MM.1S (cell line): ENCODE measurements at regions not wholly inside any gene's neighbourhood (a gene's known extent, or its start where the extent isn't known, plus 50 kb on each side); places are given as distances from the start of the nearest gene placed in this dataset.
"Not testable (repeated sequence)": the region's sequence is repeated elsewhere in the genome, so short reads cannot be mapped to it uniquely, and the experiment has no call there.

ENCODE experiments used
- DNase-seq: peaks from one replicate; pipeline ENCODE4 v3.0.0-alpha.2; 2015
- H2AFZ ChIP-seq: fragments of 300-600 bp; sonication (generic); 2 replicates; pipeline ENCODE4 v1.6.0; 2016; ENCODE audit warnings: antibody characterized with exemption, low read length
- H3F3A ChIP-seq: fragments of 300-600 bp; sonication (generic); 2 replicates; pipeline ENCODE4 v1.6.1; 2016; ENCODE audit warnings: mild to moderate bottlenecking, antibody characterized with exemption, low read length, moderate library complexity, mixed read lengths; ENCODE audit not compliant: insufficient read depth
- H3K27ac ChIP-seq: fragments of 300-600 bp; sonication (generic); 2 replicates; pipeline ENCODE4 v1.5.1; 2016; ENCODE audit warnings: mild to moderate bottlenecking, low read length
- H3K27me3 ChIP-seq: fragments of 300-600 bp; sonication (generic); replicated peaks from 2 replicates; pipeline ENCODE4 v1.6.0; 2016; ENCODE audit warnings: low read length; ENCODE audit not compliant: insufficient read depth
- H3K36me3 ChIP-seq: fragments of 300-600 bp; sonication (generic); replicated peaks from 2 replicates; pipeline ENCODE4 v1.6.1; 2016; ENCODE audit warnings: mild to moderate bottlenecking, low read length, mixed read lengths; ENCODE audit not compliant: insufficient read depth
- H3K4me1 ChIP-seq: fragments of 300-600 bp; sonication (generic); 2 replicates; pipeline ENCODE4 v1.6.1; 2016; ENCODE audit warnings: low read length, mixed read lengths
- H3K4me2 ChIP-seq: fragments of 300-600 bp; sonication (generic); 2 replicates; pipeline ENCODE4 v1.6.0; 2016; ENCODE audit warnings: low read depth, low read length
- H3K4me3 ChIP-seq: fragments of 300-600 bp; sonication (generic); 2 replicates; pipeline ENCODE4 v1.5.1; 2016; ENCODE audit warnings: low read length, mixed read lengths
- H3K79me2 ChIP-seq: fragments of 300-600 bp; sonication (generic); 2 replicates; pipeline ENCODE4 v1.6.1; 2016; ENCODE audit warnings: mixed run types, low read length, mixed read lengths
- H3K9ac ChIP-seq: fragments of 300-600 bp; sonication (generic); 2 replicates; pipeline ENCODE4 v1.6.1; 2016; ENCODE audit warnings: low read length, mixed read lengths
- H3K9me2 ChIP-seq: fragments of 300-600 bp; sonication (generic); replicated peaks from 2 replicates; pipeline ENCODE4 v1.6.1; 2016; ENCODE audit warnings: mild to moderate bottlenecking, low read length, mixed read lengths; ENCODE audit not compliant: insufficient read depth
- H3K9me3 ChIP-seq: fragments of 300-600 bp; sonication (generic); replicated peaks from 2 replicates; pipeline ENCODE4 v1.6.1; 2016; ENCODE audit warnings: mild to moderate bottlenecking, low read length, mixed read lengths; ENCODE audit not compliant: insufficient read depth
- H4K20me1 ChIP-seq: fragments of 300-600 bp; sonication (generic); 2 replicates; pipeline ENCODE4 v1.6.1; 2016; ENCODE audit warnings: mild to moderate bottlenecking, low read length, moderate library complexity, mixed read lengths; ENCODE audit not compliant: insufficient read depth
- EZH2 ChIP-seq: fragments of 300-600 bp; sonication (generic); optimal IDR thresholded peaks from 2 replicates; pipeline ENCODE3; 2017; ENCODE audit warnings: low read depth, mild to moderate bottlenecking, antibody characterized with exemption, low read length, mixed read lengths
- EZH2phosphoT487 ChIP-seq: fragments of 300-600 bp; sonication (generic); IDR thresholded peaks from 2 replicates; pipeline ENCODE4 v1.6.1; 2018; ENCODE audit warnings: antibody characterized with exemption, low read length
- TF ChIP-seq, protein P1 (sequence below): fragments of 300-600 bp; sonication (generic); IDR thresholded peaks from 2 replicates; pipeline ENCODE4 v1.5.1; 2016; ENCODE audit warnings: antibody characterized with exemption, low read length, mixed read lengths

DNA sequence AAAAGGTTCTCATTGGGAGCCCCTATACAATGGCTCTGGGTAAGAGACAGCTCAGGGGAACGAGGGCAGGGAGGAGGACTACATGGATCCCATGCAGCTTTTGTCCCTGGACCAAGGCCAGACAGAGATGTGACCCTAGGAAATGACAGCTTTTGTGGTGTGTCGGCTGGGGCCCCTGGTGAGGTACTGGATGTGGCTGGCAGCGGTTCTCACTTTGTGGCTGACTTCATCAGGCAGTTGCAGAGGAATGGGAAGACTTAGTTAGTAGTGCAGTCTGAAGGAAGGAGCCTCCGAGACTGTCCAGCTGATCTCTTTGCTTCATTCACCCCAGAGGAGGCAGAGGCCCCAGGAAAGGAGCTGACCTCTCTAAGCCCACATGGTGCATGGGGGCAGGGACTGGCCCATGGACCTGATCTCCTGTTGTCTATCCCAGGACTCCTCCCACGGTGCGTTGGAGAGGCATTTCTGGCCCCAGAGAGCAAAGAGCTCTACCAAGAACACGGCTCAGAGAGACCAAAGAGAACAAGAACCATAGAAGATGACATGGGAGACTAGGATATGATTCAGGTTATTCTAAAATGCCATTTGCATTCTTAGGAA lies 202.9 kb downstream of the RPS24 start:
- Histone ChIP-seq H3K9ac (no peak overlapping the region), H3K27ac (no peak overlapping the region), H3K4me3 (no peak overlapping the region), H4K20me1 (no peaks in the 10 kb centered on the region), H3K4me2 (no peak overlapping the region), H3K27me3 (no peaks in the 10 kb centered on the region), H3K9me3 (no peaks in the 10 kb centered on the region), H3K36me3 (no peaks in the 10 kb centered on the region), H3K4me1 (no peaks in the 10 kb centered on the region), H3F3A (no peaks in the 10 kb centered on the region), H3K9me2 (no peaks in the 10 kb centered on the region), H3K79me2 (no peaks in the 10 kb centered on the region), H2AFZ (no peak overlapping the region)
- TF ChIP-seq, protein P1, sequence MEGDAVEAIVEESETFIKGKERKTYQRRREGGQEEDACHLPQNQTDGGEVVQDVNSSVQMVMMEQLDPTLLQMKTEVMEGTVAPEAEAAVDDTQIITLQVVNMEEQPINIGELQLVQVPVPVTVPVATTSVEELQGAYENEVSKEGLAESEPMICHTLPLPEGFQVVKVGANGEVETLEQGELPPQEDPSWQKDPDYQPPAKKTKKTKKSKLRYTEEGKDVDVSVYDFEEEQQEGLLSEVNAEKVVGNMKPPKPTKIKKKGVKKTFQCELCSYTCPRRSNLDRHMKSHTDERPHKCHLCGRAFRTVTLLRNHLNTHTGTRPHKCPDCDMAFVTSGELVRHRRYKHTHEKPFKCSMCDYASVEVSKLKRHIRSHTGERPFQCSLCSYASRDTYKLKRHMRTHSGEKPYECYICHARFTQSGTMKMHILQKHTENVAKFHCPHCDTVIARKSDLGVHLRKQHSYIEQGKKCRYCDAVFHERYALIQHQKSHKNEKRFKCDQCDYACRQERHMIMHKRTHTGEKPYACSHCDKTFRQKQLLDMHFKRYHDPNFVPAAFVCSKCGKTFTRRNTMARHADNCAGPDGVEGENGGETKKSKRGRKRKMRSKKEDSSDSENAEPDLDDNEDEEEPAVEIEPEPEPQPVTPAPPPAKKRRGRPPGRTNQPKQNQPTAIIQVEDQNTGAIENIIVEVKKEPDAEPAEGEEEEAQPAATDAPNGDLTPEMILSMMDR = no peak
- TF ChIP-seq EZH2phosphoT487 = no peak
- DNase-seq = no peak

DNA sequence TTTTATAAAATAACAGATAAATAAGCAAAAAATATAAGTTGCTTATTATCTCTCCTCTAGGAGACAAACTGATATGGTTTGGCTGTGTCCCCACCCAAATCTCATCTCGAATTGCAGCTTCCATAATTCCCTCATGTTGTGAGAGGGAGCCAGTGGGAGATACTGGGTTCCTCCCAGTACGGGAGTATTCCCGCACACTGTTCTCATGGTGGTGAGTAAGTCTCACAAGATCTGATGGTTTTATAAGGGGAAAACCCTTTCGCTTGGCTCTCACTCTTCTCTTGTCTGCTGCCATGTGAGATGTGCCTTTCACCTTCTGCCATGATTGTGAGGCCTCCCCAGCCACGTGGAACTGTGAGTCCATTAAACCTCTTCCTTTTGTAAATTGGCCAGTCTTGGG lies 204.3 kb downstream of the RPS24 start:
- H3K79me2 ChIP-seq, H4K20me1 ChIP-seq, DNase-seq, H3K27me3 ChIP-seq, H3K9me3 ChIP-seq, H3K27ac ChIP-seq, H3K4me1 ChIP-seq, H3K9me2 ChIP-seq, H3K4me2 ChIP-seq, H3F3A ChIP-seq, H3K4me3 ChIP-seq, H3K36me3 ChIP-seq, H2AFZ ChIP-seq, H3K9ac ChIP-seq: not testable (repeated sequence)

DNA sequence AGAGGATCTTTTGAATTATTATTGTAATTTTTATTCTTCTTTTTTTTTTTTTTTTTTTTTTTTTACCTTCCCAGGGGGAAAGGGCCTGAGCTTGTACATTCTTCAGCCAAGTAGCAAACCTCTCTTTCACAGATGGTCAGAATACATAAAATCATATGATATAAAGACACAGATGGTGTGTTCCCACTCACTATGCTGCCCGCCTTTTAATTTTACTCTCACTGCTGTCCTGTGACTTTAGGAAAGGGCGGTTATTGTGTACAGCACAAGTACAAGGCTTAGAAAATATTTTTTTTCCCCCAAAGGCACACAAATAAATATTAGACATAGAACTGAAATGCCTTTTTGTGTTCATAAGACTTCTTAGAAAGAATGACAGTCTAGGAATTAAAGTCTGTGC lies 213.6 kb downstream of the RPS24 start:
- Histone ChIP-seq H3F3A (no peaks in the 10 kb centered on the region), H4K20me1 (no peaks in the 10 kb centered on the region), H3K36me3 (no peaks in the 10 kb centered on the region), H3K9ac (no peak overlapping the region), H3K27me3 (no peaks in the 10 kb centered on the region), H3K4me3 (no peak overlapping the region), H3K4me2 (no peak overlapping the region), H3K27ac (no peak overlapping the region), H3K79me2 (no peaks in the 10 kb centered on the region), H3K9me3 (no peaks in the 10 kb centered on the region), H3K4me1 (no peaks in the 10 kb centered on the region), H2AFZ (no peak overlapping the region), H3K9me2 (no peaks in the 10 kb centered on the region)
- TF ChIP-seq, protein P1 = no peak
- TF ChIP-seq EZH2 (no peak), EZH2phosphoT487 (no peak)
- DNase-seq = no peak

DNA sequence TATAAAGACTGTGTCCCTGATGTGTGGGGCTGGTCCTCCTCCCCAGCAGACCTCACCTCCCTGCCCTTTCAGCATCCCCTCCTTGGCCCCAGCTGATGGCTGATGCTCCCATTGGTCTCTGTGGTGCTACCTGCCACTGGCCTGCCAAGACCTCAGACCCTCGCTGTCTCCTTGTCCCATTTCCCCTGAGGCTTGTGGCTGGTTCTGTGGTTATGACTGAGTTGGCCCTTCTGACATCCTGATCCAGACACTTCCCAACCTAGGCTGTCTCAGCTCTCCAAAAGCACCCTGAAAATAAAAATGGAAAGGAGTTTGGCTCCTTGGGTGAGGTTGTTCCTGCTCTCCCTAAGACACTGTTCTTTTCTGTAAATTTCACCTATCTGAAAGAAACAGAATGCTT lies 214.2 kb downstream of the RPS24 start:
- no peaks in the 10 kb centered on the region for H3K4me1 ChIP-seq
- no peak overlapping the region for H3K9ac ChIP-seq
- no peaks in the 10 kb centered on the region for H3K79me2 ChIP-seq
- H3F3A ChIP-seq = no peaks in the 10 kb centered on the region
- H3K36me3 ChIP-seq = no peaks in the 10 kb centered on the region
- no peak for TF ChIP-seq EZH2phosphoT487
- no peak for TF ChIP-seq EZH2
- TF ChIP-seq, protein P1 = no peak
- no peak overlapping the region for H2AFZ ChIP-seq
- H3K9me2 ChIP-seq = no peaks in the 10 kb centered on the region
- H3K27ac ChIP-seq = no peak overlapping the region
- H3K9me3 ChIP-seq = no peaks in the 10 kb centered on the region
- H4K20me1 ChIP-seq = no peaks in the 10 kb centered on the region
- H3K4me2 ChIP-seq = no peak overlapping the region
- H3K27me3 ChIP-seq = no peaks in the 10 kb centered on the region
- no peak for DNase-seq
- H3K4me3 ChIP-seq = no peak overlapping the region
